ENCODE measurements at regions not wholly inside any gene's neighbourhood (a gene's known extent, or its start where the extent isn't known, plus 50 kb on each side); places are given as distances from the start of the nearest gene placed in this dataset.

GRCh38 chr21:20735257-20735656 is 263.0 kb upstream of the NCAM2 start:
- DNase-seq (ENCODE audit: low read depth in 3 of 3) = no peak

GRCh38 chr21:20737227-20737913 is 260.8 kb upstream of the NCAM2 start:
- no peak for DNase-seq (ENCODE audit: low read depth in 3 of 3)

DNA sequence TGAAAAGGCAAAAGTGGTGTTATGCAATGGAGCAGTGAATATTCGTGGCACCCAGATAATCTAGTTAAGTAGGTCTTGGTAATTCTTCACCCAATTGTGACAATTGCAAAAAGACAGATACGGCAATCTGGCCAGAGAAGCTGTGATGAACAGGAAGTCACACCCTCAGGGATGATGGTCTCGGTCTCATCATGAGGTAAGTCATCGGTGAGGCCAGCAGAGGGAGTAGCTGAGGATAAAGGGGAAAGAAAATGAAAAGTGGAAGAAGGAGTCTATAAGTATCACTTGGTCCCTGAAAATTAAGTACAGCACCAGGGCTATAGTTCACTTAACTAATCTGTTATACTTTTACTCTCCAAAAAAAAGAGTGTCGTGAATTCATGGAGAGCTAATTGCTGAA is 258.8 kb upstream of the NCAM2 start:
- no peak for DNase-seq (ENCODE audit: low read depth in 3 of 3)

DNA sequence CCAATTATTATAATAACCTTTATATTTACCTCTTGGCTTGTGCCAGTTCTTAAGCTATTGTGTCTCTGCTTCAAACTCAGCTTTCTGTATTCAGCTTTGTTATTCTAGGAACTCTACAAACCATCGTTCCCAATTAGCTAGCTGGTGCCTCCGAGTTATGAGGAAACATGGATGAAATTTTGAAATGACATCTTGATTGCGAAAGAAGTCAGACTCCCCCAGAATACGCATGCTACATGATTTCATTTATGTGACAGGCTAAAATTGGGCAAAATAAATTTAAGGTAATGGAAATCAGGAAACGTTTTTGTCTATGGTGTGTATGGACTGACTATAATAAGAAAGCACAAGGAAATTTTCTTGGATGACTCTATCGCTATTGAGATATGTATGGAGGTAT is 256.8 kb upstream of the NCAM2 start:
- DNase-seq (ENCODE audit: low read depth in 3 of 3) = no peak

DNA sequence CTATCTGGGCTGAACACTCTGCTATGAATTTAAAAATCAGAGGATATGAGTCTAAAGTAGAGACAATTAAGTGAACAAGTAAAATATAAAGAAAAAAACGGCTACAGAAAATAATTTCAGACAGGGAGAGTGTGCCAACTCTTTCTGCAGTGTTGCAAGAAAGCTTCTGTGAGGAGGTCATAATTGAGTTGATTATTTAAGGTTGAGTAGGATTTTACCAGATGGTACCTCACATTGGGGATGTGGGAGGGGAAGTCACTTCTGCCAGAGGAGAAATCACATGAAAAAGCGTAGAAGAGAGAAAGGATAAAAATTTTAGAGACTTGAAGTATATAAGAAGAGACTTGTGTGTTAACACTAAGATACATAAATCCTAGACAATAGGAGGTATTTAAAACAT is 238.0 kb upstream of the NCAM2 start:
- no peak for DNase-seq (ENCODE audit: low read depth in 3 of 3)

- no peak for DNase-seq (ENCODE audit: low read depth in 3 of 3)
Observed at GRCh38 chr21:20774737-20775136, 223.5 kb upstream of the NCAM2 start.

GRCh38 chr21:20779321-20779720 is 218.9 kb upstream of the NCAM2 start:
- DNase-seq (ENCODE audit: low read depth in 3 of 3) = no peak

- no peak for DNase-seq (ENCODE audit: low read depth in 3 of 3)
Observed at GRCh38 chr21:20783611-20784010, 214.6 kb upstream of the NCAM2 start.

- no peak for DNase-seq (ENCODE audit: low read depth in 3 of 3)
Observed at GRCh38 chr21:20789729-20790500, 208.3 kb upstream of the NCAM2 start.

GRCh38 chr21:20800106-20800505 is 198.1 kb upstream of the NCAM2 start:
- DNase-seq (ENCODE audit: low read depth in 3 of 3) = no peak

GRCh38 chr21:20802201-20802600 is 196.0 kb upstream of the NCAM2 start:
- DNase-seq (ENCODE audit: low read depth in 3 of 3) = no peak

DNA sequence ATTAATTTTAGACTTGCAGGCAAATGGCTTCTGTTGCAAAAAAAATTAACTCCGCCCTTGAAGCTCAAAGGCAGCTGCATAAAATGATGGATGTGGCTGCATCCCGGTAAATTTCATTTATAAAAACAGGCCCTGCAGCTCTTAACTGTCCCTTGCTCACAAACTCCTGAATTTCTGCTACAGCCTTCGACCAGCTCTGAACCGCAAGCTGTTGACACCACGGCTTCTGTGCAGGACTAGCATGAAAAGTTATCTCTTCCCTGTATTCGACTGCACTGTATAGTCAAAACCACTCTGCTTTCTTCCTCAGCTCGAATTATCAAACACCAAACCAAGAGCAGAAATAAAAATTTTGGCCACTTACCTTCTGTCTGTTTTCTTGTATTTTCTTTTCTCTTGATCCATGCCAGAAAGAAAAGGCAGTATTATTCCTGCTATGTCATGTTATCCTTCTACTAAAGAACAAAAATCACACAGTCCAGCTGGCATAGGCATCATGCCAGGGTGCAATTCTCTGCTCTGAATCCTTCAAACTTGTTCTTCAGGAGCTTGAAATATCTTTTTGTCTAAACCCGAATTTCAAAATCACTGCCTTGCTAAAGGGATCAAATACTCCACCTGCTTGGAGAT is 195.5 kb upstream of the NCAM2 start:
- no peak for DNase-seq (ENCODE audit: low read depth in 3 of 3)

- DNase-seq (ENCODE audit: low read depth in 3 of 3) = no peak
Observed at GRCh38 chr21:20811702-20812101, 186.5 kb upstream of the NCAM2 start.

DNA sequence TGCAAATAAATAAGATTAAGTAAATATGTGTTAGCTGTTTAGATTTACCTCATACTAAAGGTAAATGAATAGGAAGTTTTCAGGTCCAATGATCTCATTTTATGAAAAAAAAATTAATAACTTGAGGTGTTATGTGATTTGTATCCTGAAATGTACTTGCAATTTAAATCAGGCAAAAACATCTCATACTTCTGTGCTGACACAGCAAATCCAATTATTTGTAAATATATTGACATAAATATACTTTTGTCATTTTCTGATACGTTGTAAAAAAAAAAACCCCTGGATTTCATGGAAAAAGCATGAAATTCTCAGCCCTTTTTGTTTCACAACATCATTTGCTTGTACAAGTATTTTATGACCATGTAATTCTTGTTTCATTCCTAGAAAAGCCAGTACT is 184.1 kb upstream of the NCAM2 start:
- DNase-seq (ENCODE audit: low read depth in 3 of 3) = no peak

DNA sequence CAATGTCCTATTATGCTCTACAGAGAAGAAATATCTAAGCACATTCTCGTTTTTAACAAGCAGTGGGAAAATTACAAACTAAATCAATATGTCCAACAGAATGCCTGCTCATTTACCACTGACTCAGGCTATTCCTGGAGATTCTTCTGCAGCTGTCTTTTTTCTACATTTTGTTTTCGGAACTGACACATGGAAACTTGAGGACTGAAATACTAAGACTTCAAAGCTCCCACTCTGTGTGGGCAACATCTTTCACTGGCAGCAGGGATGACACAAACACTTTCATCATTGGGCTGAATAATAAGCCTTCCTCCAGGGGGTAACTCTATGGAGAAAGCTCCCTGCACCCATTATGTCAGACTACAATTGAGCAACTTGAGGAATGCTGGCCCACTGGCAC is 175.5 kb upstream of the NCAM2 start:
- no peak for DNase-seq (ENCODE audit: low read depth in 3 of 3)

DNA sequence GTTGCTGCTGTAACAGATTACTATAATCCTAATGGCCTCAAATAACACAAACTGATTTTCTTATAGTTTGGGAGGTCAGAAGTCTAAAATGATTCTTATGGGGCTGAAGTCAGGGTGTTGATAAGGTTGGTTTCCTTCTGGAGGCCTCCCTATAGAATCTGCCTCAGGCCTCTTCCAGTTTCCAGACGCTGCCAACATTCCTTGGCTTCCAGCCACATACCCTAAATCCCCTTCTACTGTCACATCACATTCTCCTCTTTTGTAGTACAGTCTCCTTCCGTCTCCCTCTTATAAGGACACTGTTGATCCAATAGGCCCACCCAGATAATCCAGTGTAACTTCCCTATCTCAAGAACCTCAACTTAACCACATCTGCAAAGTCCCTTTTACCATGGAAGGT is 145.3 kb upstream of the NCAM2 start:
- DNase-seq (ENCODE audit: low read depth in 3 of 3) = no peak

- no peak for DNase-seq (ENCODE audit: low read depth in 3 of 3)
Observed at GRCh38 chr21:20856926-20857325, 141.3 kb upstream of the NCAM2 start.

- no peak for DNase-seq (ENCODE audit: low read depth in 3 of 3)
Observed at GRCh38 chr21:20874202-20874601, 124.0 kb upstream of the NCAM2 start.

DNA sequence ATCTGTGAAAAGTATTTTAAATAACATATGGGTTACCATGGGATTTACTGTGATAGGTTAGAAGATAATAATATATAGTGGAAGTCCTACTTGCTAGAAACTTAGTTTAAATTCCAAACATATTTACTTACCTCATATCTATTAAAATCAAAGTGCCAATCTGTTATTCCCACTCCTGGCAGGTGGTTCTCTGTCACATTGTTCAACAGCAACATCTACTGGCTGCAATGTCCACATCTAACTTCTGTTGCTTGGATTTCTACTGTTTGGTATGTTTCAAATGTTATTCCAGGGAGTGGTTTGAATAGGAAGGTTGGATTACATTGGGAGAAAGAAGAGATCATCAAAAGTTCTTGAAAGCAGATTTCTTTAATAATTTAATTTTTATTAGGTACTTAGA is 122.5 kb upstream of the NCAM2 start:
- DNase-seq (ENCODE audit: low read depth in 3 of 3) = no peak

DNA sequence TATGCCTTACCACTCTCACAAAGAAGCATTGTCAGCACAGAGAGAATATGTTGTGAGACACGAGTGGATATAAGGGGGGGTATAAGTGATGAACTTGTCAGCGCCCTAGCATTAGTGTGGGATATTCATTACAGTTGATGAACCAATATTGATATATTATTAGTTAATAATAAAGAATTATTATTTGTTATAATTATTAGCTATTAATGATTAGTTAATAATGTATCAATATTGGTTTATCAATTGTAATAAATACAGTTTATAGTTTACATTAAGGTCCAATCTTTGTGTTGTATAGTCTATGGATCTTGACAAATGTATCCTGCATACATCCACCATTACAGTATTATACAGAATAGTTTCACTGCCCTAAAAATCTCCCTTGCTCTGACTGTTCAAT is 120.2 kb upstream of the NCAM2 start:
- no peak for DNase-seq (ENCODE audit: low read depth in 3 of 3)

DNA sequence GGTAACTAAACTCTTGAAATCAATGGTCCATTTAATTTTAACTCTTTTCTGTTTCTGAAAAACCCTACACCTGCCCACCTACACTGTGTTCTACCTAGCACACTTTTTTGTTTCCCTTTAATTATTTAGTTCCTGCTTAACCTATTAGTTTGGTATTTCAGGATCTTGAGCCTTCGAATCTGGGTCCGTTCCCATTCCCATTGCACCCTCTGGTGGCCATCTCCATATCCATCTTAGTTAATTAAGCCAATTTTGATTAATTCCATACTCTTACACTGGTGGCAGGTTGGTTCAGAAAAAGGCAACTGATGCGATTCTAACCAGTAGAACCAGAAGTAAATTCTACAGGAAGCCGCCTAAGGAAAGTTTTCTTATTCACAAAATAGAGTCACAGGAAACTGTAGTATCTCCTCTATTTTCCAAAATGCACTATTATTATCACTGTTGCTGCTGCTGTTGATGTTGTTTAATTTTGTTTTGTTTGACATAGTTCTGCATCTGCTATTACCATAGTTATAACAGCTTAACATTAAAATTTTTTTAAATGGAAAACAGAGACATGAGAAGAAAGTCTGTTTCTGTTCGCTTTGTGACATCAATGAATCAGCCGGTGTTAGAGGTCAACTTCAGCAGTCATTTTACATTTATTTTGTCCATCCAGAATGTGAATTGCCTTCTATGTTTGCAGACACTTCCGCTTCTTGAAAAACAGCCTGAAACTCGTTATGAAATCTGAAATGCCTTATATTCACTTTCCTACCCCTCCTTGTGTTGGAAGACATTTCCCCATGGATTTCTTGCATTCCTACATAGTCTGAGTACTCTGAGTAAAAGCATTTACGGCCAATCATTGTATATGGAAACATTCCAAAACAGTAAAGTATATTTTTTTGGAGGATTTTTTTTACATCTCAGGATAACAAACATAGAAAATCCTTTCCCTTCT is 115.5 kb upstream of the NCAM2 start:
- DNase-seq (ENCODE audit: low read depth in 3 of 3) = no peak

GRCh38 chr21:20883408-20883800 is 114.8 kb upstream of the NCAM2 start:
- DNase-seq (ENCODE audit: low read depth in 3 of 3) = no peak

All from stimulated activated CD4-positive, alpha-beta T cell treated with anti-CD3 and anti-CD28 coated beads, TNF-alpha, amount 100 ng/mL, for 48 hours (primary cell).